Endodermal cell (in vitro differentiated cells): ENCODE measurements at regions not wholly inside any gene's neighbourhood (a gene's known extent, or its start where the extent isn't known, plus 50 kb on each side); places are given as distances from the start of the nearest gene placed in this dataset.

Source experiments
- DNase-seq: peaks from one replicate; pipeline ENCODE4 v3.0.0-alpha.2; 2017
- H3K27ac ChIP-seq: 2 replicates; pipeline ENCODE4 v1.5.1; 2013; ENCODE audit warnings: mild to moderate bottlenecking, low read depth, low read length, moderate library complexity
- H3K27me3 ChIP-seq: 2 replicates; pipeline ENCODE4 v1.6.1; 2013; ENCODE audit warnings: mild to moderate bottlenecking, low read length, moderate library complexity; ENCODE audit not compliant: insufficient read depth, control insufficient read depth, poor library complexity, severe bottlenecking
- H3K36me3 ChIP-seq: 2 replicates; pipeline ENCODE4 v1.7.0; 2013; ENCODE audit warnings: mild to moderate bottlenecking, low read length, moderate library complexity; ENCODE audit not compliant: control insufficient read depth, insufficient read depth
- H3K4me1 ChIP-seq: one replicate; pipeline ENCODE4 v1.7.0; 2013; ENCODE audit warnings: low read length; ENCODE audit not compliant: control insufficient read depth, insufficient read depth
- H3K4me3 ChIP-seq: 2 replicates; pipeline ENCODE4 v1.5.1; 2013; ENCODE audit warnings: mild to moderate bottlenecking, low read length, moderate library complexity
- H3K9ac ChIP-seq: 2 replicates; pipeline ENCODE4 v1.6.1; 2013; ENCODE audit warnings: mild to moderate bottlenecking, low read length, moderate library complexity; ENCODE audit not compliant: poor library complexity, severe bottlenecking; ENCODE audit errors: extremely low read depth
- H3K9me3 ChIP-seq: 2 replicates; pipeline ENCODE4 v1.6.1; 2013; ENCODE audit warnings: mild to moderate bottlenecking, low read length, moderate library complexity; ENCODE audit not compliant: control insufficient read depth
- H3K27ac Mint-ChIP-seq: 2 replicates; pipeline ENCODE4 v1.8.0; 2020; ENCODE audit warnings: mixed read lengths
- H3K27me3 Mint-ChIP-seq: 2 replicates; pipeline ENCODE4 v1.8.0; 2021; ENCODE audit warnings: mild to moderate bottlenecking, mixed read lengths; ENCODE audit not compliant: insufficient read depth
- H3K36me3 Mint-ChIP-seq: 2 replicates; pipeline ENCODE4 v1.8.0; 2020; ENCODE audit warnings: low read depth, mixed read lengths
- H3K4me1 Mint-ChIP-seq: 2 replicates; pipeline ENCODE4 v1.8.0; 2020; ENCODE audit warnings: mixed read lengths
- H3K4me3 Mint-ChIP-seq: 2 replicates; pipeline ENCODE4 v1.8.0; 2020; ENCODE audit warnings: mild to moderate bottlenecking, moderate library complexity, mixed read lengths
- H3K9me3 Mint-ChIP-seq: 2 replicates; pipeline ENCODE4 v1.8.0; 2020; ENCODE audit warnings: mild to moderate bottlenecking, mixed read lengths
- CTCF ChIP-seq: fragments of 200-600 bp; sonication (generic); conservative IDR thresholded peaks from 2 replicates; pipeline ENCODE4 v1.5.0; 2021; ENCODE audit warnings: antibody characterized with exemption, mild to moderate bottlenecking
- WGBS, 2 experiments: methylation state at CpG; one replicate each; pipeline versions ENCODE4 v1.1.5 to v1.1.7; 2013; ENCODE audit warnings: missing lambda C conversion rate in 2 of 2, mixed read lengths in 1 of 2; ENCODE audit not compliant: insufficient coverage in 1 of 2, insufficient read length in 1 of 2; 5-methylcytosine and 5-hydroxymethylcytosine counted together

GRCh38 chr6:170040906-170041305 is 250.0 kb downstream of the DLL1 start:
- no peak for TF ChIP-seq CTCF
- Mint-ChIP-seq H3K27ac (no peak overlapping the region), H3K9me3 (peaks cover 12% of the 10 kb centered on the region)

GRCh38 chr6:170040115-170040500 is 250.8 kb downstream of the DLL1 start:
- no peak overlapping the region for H3K9ac ChIP-seq
- H3K4me3 Mint-ChIP-seq, result no peak overlapping the region
- H3K27ac Mint-ChIP-seq, result no peak overlapping the region
- H3K4me1 ChIP-seq, result peaks cover 18% of the 10 kb centered on the region
- no peak for TF ChIP-seq CTCF
- no peaks in the 10 kb centered on the region for H3K36me3 Mint-ChIP-seq
- H3K9me3 ChIP-seq, result no peaks in the 10 kb centered on the region
- no peak overlapping the region for H3K4me3 ChIP-seq
- no peaks in the 10 kb centered on the region for H3K36me3 ChIP-seq
- H3K4me1 Mint-ChIP-seq, result peaks cover 48% of the 10 kb centered on the region
- 92 to 96% methylated on average over 7 to 8 of the region's 9 CpGs for WGBS, 2 experiments
- peaks cover 17% of the 10 kb centered on the region for H3K9me3 Mint-ChIP-seq
- no peak overlapping the region for H3K27ac ChIP-seq
- no peaks in the 10 kb centered on the region for H3K27me3 ChIP-seq
- no peaks in the 10 kb centered on the region for H3K27me3 Mint-ChIP-seq
- no peak for DNase-seq

More at GRCh38 chr6:170040906-170041305, 250.0 kb downstream of the DLL1 start:
- peaks cover 13% of the 10 kb centered on the region for H3K4me1 ChIP-seq
- no peak overlapping the region for H3K4me3 Mint-ChIP-seq
- no peak for DNase-seq
- peaks cover 42% of the 10 kb centered on the region for H3K4me1 Mint-ChIP-seq
- H3K36me3 Mint-ChIP-seq, result no peaks in the 10 kb centered on the region
- H3K27me3 ChIP-seq, result no peaks in the 10 kb centered on the region
- H3K4me3 ChIP-seq, result no peak overlapping the region
- H3K36me3 ChIP-seq, result no peaks in the 10 kb centered on the region
- no peak overlapping the region for H3K27ac ChIP-seq
- no peaks in the 10 kb centered on the region for H3K9me3 ChIP-seq
- WGBS, 2 experiments, result 63 to 70% methylated on average over 5 of the region's 5 CpGs
- no peak overlapping the region for H3K9ac ChIP-seq
- no peaks in the 10 kb centered on the region for H3K27me3 Mint-ChIP-seq

DNA sequence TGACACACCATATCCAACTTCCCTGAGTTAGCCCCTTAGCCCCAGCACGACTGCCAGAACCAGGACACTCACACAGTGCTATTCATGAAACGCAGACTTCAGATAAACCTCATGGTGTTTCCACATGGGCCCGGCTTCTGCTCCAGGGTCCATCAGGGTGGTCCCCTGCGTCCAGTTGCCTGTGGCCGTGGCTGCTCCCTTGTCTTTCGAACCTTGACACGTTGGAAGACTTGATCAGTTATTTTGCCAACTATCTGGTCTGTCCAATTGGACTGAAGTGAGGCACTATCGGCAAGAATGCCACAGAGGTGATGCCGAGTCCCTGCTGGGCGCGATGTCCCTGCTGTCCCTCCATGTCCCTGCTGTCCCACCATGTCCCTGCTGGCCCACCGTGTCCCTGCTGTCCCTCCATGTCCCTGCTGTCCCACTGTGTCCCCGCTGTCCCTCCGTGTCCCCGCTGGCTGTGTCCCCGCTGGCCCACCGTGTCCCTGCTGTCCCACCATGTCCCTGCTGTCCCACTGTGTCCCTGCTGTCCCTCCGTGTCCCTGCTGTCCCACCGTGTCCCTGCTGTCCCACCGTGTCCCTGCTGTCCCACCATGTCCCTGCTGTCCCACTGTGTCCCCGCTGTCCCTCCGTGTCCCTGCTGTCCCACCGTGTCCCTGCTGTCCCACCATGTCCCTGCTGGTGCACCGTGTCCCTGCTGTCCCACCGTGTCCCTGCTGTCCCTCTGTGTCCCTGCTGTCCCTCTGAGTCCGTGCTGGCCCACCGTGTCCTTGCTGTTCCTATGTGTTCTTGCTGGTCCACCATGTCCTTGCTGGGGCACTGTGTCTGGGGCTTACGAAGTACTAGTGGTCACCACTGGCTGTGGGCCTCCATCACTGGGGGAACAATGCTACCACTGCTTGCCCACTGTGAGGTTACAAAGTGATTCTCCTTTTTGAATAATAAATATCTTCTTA is 251.4 kb downstream of the DLL1 start:
- no peak overlapping the region for H3K9ac ChIP-seq
- no peaks in the 10 kb centered on the region for H3K9me3 ChIP-seq
- no peak for TF ChIP-seq CTCF
- no peak overlapping the region for H3K4me3 ChIP-seq
- Mint-ChIP-seq H3K9me3 (peaks cover 17% of the 10 kb centered on the region), H3K27ac (no peak overlapping the region), H3K4me1 (peaks cover 48% of the 10 kb centered on the region), H3K4me3 (no peak overlapping the region), H3K27me3 (no peaks in the 10 kb centered on the region), H3K36me3 (no peaks in the 10 kb centered on the region)
- H3K27me3 ChIP-seq, result no peaks in the 10 kb centered on the region
- no peak overlapping the region for H3K27ac ChIP-seq
- DNase-seq, result no peak
- WGBS, 2 experiments, result 81 to 84% methylated on average over 16 to 27 of the region's 28 CpGs
- peaks cover 18% of the 10 kb centered on the region for H3K4me1 ChIP-seq
- H3K36me3 ChIP-seq, result no peaks in the 10 kb centered on the region
